ENCODE measurements at regions not wholly inside any gene's neighbourhood (a gene's known extent, or its start where the extent isn't known, plus 50 kb on each side); places are given as distances from the start of the nearest gene placed in this dataset.
"Not testable (repeated sequence)": the region's sequence is repeated elsewhere in the genome, so short reads cannot be mapped to it uniquely, and the experiment has no call there.

- Histone ChIP-seq H3K9me3 (no peaks in the 10 kb centered on the region), H3K4me1 (ENCODE audit: insufficient read depth) (peaks cover 3% of the 10 kb centered on the region), H3K27me3 (no peaks in the 10 kb centered on the region), H3K4me3 (no peak overlapping the region), H3K36me3 (no peaks in the 10 kb centered on the region), H3K27ac (no peak overlapping the region)
- 18 to 50% (median 43%) methylated on average over 2 of the region's 2 CpGs for WGBS, 3 donors
- intact Hi-C loops (cut with DNase I): no loop called here
- TF ChIP-seq EP300 (IDR thresholded peaks at IDR 0.05) (no peak), CTCF (IDR thresholded peaks at IDR 0.05) (no peak), POLR2A (IDR thresholded peaks at IDR 0.05) (no peak)
- DNase-seq: no peak
Observed at GRCh38 chr12:47366157-47366556, 286.4 kb upstream of the AMIGO2 start.

- H3K27ac ChIP-seq; intact Hi-C loops (cut with DNase I); DNase-seq; H3K27me3 ChIP-seq; H3K9me3 ChIP-seq; H3K4me1 ChIP-seq (ENCODE audit: insufficient read depth); H3K4me3 ChIP-seq; H3K36me3 ChIP-seq: not testable (repeated sequence)
- WGBS, 3 donors: 84 to 89% (median 88%) methylated on average over 7 of the region's 7 CpGs
Observed at GRCh38 chr12:47365443-47366076, 285.8 kb upstream of the AMIGO2 start.

DNA sequence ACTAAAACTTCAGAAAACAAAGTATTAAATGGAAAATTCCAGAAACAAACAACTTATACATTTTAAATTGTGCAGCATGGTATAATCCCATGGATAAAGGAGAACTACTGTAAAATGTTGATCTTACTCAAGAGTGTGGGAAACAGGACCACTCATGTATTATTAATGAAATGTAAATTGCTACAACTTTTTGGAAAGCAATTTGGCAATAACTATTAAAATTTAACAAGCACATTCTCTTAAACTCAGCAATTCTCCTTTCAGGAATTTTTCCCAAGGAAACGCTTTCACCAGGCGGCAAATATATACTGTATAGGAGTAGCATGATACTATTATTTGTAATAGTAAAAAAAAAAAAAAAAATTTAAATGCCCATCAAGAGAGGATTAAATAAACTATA, 284.5 kb upstream of the AMIGO2 start:
- Histone ChIP-seq H3K9me3 (no peaks in the 10 kb centered on the region), H3K4me1 (ENCODE audit: insufficient read depth) (peaks cover 3% of the 10 kb centered on the region), H3K4me3 (no peak overlapping the region), H3K27me3 (no peaks in the 10 kb centered on the region), H3K36me3 (no peaks in the 10 kb centered on the region), H3K27ac (no peak overlapping the region)
- no peak for DNase-seq
- TF ChIP-seq EP300 (IDR thresholded peaks at IDR 0.05): no peak
- no peak for TF ChIP-seq CTCF (IDR thresholded peaks at IDR 0.05)
- TF ChIP-seq POLR2A (IDR thresholded peaks at IDR 0.05): no peak
- WGBS, 3 donors: 96 to 99% (median 97%) methylated on average over 2 of the region's 2 CpGs
- intact Hi-C loops (cut with DNase I): no loop called here

DNA sequence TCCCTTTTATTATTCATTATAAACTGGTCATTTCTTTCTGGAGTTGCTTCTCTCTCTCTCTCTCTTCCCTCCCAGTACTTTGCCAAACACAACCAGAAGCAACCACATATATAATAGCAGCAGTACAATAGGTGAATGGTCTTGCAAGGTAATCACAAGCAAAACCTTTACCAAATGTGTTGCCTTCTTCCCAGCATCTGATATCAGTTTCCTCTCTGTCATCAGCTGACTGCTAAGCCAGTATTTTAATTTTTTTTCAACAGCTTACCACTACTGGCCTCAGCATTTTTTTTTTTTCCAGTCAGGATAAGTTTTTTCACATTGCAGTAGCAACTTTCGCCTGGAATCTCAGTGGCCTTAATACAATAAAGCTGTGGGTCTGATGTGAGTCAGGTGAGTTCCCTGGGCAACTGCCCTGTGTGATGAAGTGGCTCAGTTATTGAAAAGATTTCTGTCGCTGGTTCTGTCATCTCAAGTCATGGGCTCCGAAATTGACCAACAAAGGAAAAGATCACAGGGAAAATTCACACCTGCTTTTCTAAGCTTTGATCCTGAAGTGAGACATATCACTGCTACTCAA, 282.5 kb upstream of the AMIGO2 start:
- Histone ChIP-seq H3K27ac (no peak overlapping the region), H3K9me3 (no peaks in the 10 kb centered on the region), H3K27me3 (no peaks in the 10 kb centered on the region), H3K4me3 (no peak overlapping the region), H3K36me3 (no peaks in the 10 kb centered on the region), H3K4me1 (ENCODE audit: insufficient read depth) (peaks cover 3% of the 10 kb centered on the region)
- intact Hi-C loops (cut with DNase I): no loop called here
- no peak for DNase-seq
- no peak for TF ChIP-seq CTCF (IDR thresholded peaks at IDR 0.05)
- no peak for TF ChIP-seq EP300 (IDR thresholded peaks at IDR 0.05)
- no peak for TF ChIP-seq POLR2A (IDR thresholded peaks at IDR 0.05)
- WGBS, 3 donors: 83 to 85% (median 85%) methylated on average over 3 of the region's 3 CpGs

DNA sequence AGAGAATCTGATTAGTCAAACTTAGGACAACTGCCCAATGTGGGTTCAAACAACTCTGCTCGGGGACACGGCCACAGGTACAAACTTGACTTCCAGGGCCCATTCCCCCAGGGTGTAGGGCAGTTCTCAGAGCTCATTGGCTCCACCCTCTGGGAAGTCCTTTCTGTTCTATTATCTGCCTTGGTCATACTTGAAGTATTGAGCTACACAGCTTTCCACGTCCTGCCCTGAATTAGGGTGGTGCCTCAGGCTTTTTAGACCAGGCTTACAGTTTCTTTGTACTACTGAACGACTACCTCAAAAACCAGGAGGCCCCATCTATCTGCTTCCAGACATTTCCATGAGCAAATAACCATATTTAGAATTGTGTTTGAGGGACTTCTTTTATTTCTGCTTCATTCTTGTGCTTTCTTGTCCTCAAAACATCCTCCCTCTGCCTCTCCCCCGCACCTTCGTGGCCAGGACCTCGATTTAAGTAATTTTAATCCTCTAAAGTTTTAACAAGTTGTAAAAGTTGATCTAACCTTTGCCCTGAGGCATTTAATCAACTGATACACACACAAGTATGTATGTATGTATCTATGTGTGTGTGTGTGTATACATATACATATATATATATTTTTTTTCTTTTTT, 281.7 kb upstream of the AMIGO2 start:
- intact Hi-C loops (cut with DNase I): no loop called here
- no peak overlapping the region for H3K4me3 ChIP-seq
- H3K4me1 ChIP-seq (ENCODE audit: insufficient read depth): peaks cover 1% of the 10 kb centered on the region
- no peaks in the 10 kb centered on the region for H3K9me3 ChIP-seq
- no peaks in the 10 kb centered on the region for H3K27me3 ChIP-seq
- no peak overlapping the region for H3K27ac ChIP-seq
- H3K36me3 ChIP-seq: no peaks in the 10 kb centered on the region
- DNase-seq: peak; percentile 34 to 64 (median 40)
- no peak for TF ChIP-seq EP300 (IDR thresholded peaks at IDR 0.05)
- no peak for TF ChIP-seq CTCF (IDR thresholded peaks at IDR 0.05)
- no peak for TF ChIP-seq POLR2A (IDR thresholded peaks at IDR 0.05)
- WGBS, 3 donors: 44 to 46% (median 46%) methylated on average over 7 of the region's 7 CpGs
